Esophagus muscularis mucosa (tissue), 3 donors: ENCODE measurements at regions not wholly inside any gene's neighbourhood (a gene's known extent, or its start where the extent isn't known, plus 50 kb on each side); places are given as distances from the start of the nearest gene placed in this dataset.

Source experiments
- CTCF ChIP-seq, 3 experiments: fragments of 200-600 bp in 2 of 3; fragments of 450-650 bp in 1 of 3; sonication (generic) in 2 of 3; IDR thresholded peaks; one replicate each; pipeline ENCODE4 v1.5.1; 2017 to 2019; ENCODE audit warnings: antibody characterized with exemption in 3 of 3, mild to moderate bottlenecking in 2 of 3, moderate library complexity in 1 of 3
- EP300 ChIP-seq: sonication (generic); formaldehyde crosslinking; IDR thresholded peaks from one replicate; pipeline ENCODE4 v1.6.1; 2017; ENCODE audit warnings: antibody characterized with exemption

GRCh38 chr7:118843456-118843855, 619.0 kb downstream of the ANKRD7 start:
- TF ChIP-seq CTCF (IDR thresholded peaks at IDR 0.05) (no peak), EP300 (no peak)
